Midbrain (tissue), 1 donor: ENCODE measurements at regions not wholly inside any gene's neighbourhood (a gene's known extent, or its start where the extent isn't known, plus 50 kb on each side); places are given as distances from the start of the nearest gene placed in this dataset.
A peak's percentile ranks its signal among the peaks of the same experiment; 100 is the strongest.

Experiments used
- DNase-seq: peaks from one replicate; lab custom pipeline; 2025; lab: John Stamatoyannopoulos, UW

DNA sequence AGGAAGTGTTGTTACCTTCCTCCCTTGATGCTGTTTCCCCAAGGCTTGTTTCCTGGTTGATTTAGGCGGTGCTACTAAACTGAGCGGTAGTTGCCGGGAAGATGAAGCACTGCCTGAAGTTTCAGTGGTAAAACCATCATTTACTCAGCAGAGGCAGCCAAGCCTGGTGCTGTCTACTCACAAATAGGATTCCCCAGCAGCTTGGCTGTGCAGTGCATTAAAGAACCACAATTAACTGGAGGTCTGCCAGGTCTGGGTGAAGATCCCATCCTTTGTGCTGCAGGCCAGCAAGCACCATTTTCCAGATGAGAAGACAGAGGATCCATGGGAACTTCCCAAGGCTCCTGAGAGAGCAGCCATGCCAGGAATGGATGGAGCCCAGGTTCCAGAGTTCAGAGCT is 231.9 kb upstream of the E2F8 start:
- DNase-seq: no peak

DNA sequence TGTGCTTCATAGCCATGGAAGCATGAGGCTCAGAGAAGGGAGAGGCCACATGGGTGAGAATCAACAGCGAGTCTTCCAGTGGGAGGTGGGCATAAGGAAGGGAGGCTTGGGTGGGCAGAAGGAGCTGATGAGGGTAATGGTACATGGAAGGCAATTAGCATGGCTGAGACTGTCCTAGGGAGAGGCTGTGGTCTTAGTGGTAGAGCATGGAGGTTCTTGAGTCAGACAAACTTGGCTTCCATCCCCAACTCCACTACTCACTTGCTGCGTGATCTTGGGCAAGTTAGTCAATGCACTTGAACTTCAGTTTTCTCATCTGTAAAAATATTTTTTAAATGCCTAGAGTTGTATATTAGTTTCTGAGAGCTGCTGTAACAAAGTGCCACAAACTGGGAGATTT is 227.2 kb upstream of the E2F8 start:
- no peak for DNase-seq

DNA sequence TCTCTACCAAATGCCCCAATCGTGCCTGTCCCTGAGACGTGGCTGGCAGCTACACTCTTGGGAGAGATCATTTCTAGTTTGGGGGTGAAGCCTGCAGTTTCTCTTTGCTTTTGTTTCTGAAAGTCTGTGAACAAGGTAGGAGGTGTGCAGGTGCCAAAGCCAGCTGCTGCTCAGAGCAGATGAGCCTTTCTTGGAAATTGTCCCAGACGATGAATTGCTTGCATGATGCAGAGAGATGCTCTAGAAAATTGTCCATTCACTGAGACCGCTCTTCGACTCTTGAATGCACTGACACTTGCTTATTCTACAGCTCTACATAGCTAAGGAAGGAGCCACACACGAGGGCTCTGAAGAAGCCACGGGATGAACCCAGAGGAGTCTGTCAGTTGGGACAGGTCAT is 225.6 kb upstream of the E2F8 start:
- DNase-seq: no peak

DNA sequence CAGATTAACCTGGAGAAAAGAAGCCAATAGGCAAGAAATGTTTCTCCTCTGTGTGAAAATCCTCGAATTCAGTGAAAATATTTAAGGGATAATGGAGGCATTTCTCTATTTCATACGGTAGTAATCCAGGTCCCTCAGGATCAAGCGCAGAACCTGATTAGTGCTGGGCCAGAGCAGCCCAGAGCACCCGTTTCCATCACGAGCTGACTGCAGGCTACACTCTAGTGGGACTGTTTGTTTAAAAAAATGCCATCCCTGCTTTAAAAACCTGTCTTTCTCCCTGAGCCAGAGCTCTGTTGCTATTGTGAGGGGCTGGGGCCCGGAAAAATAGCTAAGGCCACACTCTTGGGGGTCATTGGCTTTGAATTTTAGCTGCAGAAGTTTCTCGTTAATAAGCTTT is 223.2 kb upstream of the E2F8 start:
- DNase-seq: no peak

DNA sequence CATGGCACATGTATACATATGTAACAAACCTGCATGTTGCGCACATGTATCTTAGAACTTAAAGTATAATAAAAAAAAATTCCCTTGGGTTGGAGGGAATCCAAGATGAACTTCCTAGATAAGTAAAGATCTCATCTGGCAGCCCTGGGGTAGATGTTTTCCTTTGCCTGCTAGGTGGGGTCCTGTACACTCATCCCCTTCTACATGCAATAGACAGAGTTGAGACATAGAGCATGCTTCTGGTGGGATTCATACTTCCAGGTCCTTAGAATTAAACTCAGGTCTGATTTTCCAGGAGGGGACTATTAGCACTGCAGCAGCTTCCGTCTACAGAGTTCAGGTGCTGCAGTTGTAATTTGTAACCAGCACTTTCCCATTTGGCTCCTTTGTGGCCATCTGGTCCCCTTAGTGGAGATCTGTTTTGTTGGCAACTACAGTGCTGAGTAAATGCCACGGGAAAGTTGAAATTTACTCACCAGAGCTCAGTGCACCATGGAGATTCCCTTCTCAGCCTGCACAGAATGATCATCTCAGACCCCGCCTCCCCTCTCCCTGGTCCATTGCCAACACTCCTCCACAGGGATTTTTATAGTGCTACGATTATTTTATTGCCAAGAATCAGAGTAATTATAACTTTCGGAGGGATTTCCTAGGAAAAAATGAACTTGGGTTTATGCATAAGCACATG is 220.1 kb upstream of the E2F8 start:
- peak; percentile 25 for DNase-seq

DNA sequence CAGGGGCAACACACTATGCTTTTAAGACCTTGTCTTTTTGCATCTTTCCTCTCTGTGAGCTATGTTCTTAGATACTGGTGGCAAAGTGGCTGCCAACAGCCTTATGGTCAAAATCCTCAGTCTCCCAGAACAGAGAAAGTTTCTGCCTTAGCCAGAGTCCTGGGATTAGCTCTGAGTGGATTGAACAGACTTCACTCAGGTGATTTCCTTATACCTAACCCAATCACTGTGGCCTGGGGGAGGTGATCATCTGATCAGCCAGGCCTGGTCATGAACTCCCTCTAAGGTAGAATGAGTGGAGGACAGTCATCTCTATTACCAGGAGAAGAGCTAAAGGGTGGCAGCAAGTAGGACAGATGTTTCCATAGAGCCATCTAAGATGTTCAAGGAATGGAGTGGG is 218.5 kb upstream of the E2F8 start:
- DNase-seq: no peak

DNA sequence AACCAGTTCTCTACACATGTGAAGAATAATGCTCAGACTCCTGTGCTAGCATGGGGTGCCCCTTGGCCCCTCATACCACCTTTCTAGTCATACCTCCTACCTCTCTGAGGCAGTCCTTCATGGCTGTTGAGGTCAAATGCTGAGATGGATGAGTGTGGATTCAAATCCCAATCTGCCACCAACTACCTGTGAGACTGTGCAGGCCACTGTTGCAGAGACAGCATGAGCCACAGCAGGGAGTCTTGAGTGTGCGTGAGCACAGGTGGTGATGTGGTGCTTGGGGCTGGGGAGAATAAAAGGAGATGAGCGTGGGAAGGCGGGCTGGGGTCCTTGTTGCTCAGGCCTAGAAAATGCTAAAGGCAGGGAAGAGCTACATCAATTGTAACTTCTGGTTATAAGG is 218.0 kb upstream of the E2F8 start:
- DNase-seq: no peak

DNA sequence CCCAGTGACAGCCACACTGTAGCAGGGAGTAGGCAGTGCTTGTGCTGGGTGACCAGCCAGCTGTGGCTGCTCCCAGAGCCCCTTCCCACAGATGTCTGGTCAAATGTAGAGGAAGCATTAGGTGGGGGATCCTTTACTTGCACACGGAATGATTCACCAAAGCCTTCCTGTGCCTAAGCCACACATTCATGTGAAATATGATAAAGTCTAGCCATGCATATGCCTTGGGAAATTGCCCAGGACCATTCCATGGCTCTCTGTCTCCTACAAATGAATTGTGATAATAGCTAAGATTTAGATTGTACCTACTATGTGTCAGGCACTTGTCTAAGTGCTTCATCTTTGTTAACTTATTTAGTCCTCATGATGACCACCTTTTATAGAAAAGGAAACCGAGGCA is 217.5 kb upstream of the E2F8 start:
- no peak for DNase-seq

DNA sequence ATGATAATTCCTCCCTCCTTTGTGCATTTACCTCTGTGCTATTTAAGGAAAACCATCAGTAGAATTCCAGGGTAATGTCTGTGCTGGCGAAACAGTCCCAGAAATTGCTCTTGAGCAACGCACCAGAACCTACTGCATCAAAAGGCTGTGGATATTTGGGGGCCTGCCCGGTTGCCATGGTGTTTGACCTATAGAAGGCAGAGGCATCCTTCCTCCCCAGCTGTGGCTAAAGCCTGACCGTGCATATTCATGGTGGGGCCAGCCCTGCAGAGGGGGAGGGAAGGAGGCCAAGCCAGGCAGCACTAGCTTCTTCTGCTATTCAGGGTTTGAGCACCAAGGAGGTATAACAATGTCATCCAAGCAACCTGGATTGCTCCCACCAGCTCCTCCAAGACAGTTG is 215.0 kb upstream of the E2F8 start:
- no peak for DNase-seq

DNA sequence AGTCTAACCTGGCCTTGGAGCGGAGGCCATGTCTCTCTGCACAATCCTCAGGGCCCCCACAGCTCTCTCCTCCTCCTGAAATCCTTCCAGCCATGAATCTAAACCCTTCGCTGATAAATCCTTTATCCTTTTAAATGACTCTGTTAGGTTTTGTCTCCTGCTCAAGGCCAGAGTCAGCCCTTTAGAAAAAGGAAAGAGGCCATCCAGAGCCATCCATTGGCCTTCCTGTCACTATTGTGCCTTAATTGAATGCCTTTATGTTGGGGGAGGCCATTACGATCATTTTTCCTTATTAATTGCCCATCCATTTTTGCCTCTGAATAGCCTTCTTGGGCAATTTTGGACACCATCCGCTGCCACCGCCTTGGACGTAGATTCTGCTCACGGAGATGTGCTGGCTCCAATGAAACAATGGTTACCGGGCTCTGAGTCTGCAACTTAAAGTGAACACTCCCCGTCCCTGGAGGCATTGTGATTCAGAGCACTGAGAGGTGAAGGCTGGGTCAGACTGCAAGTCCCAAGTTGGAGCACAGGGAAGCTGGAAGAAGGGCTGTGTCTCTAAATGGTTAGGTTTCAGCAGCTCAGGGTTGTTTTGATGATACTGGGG is 213.0 kb upstream of the E2F8 start:
- peak; percentile 5 for DNase-seq

DNA sequence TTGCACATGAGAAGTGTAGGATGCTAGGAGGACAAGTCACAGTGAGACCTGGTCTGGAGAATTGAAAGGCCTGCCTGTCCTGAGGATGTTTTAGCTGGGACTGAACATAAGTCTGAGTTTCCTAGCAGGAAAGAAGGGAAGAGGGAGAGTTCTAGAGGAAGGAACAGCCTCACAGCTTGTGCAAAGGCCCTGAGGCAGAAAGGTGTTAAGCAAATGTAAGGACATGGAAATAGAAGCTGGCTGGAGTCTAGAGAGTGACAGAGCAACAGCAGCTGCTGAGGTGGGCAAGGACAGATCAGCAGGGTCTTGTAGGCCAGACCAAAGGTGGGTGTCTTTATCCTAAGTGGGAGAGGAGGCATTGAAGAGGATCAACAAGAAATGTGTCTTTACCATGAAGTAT is 210.9 kb upstream of the E2F8 start:
- DNase-seq: no peak

DNA sequence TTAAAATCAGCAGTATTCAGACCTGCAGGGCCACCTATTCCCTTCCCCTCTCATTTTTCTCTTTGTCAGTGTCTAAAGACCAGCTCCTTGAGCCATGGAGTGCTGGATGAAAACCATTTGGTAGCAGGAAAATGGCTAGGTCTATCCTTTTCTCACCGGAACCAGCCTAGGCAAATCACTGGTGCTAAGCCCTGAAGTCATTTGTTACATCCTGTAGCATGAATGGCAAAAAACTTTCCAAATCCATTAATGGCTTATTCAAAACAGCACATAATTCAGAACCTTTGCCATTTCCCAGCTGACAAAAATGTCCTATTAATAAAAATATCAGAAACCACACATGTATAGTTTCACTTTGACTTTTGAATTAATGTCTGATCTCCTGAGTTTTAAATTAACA is 209.5 kb upstream of the E2F8 start:
- DNase-seq: no peak

DNA sequence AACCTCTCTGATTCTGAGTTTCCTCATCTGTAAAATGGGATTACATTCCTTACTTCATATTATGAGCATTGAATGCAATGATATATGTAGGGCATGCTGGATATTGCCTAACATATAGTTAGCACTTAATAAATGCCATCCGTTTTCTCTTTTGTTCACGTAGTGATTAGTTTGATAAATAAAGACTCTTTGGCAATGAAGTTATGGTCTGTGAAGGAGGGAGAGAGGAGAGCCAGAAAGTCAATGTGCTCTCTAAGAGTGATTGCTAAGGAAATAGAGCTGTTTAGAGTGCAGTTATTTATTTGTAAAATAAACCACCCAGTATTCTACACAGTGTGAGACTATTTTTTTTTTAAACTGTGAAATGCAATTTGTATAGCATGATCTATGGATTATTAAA is 207.9 kb upstream of the E2F8 start:
- DNase-seq: no peak

DNA sequence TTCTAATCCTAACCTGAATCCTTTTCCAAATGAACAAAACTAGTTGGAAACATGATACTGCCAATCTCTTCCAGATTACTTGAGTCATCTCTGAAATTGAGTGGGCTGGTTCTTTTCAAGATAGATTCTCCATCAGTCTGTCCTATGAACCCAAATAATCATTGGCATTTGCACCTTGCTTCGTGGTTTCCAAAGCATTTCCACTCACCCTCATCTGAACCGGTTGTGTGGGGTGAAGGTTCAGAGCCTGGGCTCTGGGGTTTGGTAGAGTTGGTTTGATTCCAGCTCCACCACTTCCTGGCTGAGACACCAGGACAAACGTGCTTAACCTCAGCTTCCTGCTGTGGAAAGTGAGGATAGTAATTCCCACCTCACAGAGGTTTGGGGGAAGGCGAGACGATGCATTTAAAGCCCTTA is 206.4 kb upstream of the E2F8 start:
- DNase-seq: no peak

DNA sequence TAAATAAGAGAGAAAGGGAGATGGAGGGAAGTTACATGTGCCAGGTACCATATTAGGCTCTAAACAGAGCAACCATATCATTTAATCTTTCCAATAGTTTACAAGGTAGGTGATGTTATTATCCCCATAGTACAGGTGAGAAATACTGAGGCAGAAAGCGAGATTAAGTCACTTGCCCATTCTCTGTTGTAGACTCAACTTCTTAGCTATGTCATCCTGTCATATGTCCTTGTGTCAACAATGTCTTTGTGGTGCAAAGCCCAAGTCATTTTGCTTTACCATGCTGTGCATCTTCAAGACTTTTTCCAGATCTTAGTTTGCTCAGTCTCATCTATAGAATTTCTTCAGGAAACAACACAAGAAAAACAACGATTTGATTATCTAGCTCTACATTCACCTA is 205.0 kb upstream of the E2F8 start:
- no peak for DNase-seq

DNA sequence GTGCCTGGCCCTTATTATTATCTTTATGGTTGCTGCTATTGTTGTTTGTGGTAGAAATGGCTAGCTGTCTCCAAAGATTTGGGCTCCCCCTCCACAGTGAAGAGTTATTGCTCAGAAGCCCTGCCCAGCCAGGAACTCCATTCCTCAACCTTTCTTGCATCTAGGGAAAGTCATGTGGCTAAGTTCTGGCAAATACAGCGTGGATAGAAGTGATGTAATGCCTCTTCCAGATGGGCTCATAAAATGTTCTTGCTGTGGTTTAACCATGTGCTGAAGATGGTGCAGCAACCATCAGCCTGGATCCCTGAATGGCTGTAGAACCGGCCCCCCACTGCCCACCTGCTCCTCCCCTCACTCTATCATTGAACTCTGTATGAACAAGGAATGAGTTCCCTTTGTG is 203.5 kb upstream of the E2F8 start:
- DNase-seq: no peak

DNA sequence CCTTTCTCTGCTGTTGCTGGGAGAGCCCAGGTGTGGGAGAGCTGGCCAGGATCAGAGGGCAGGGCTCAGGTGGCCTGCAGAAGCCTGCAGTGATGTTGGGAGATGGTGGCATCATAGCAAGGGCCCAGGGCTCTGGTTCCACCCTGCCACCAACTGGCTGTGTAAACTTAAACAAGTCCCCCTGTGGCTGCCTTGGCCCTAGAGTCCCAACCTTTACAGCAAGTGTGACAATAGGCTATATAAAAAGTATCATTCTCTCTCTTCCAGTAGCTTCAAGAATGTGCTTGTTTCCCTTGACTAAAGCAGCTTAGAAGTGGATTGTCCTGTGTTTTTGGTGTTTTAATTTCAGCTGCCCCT is 201.8 kb upstream of the E2F8 start:
- no peak for DNase-seq

DNA sequence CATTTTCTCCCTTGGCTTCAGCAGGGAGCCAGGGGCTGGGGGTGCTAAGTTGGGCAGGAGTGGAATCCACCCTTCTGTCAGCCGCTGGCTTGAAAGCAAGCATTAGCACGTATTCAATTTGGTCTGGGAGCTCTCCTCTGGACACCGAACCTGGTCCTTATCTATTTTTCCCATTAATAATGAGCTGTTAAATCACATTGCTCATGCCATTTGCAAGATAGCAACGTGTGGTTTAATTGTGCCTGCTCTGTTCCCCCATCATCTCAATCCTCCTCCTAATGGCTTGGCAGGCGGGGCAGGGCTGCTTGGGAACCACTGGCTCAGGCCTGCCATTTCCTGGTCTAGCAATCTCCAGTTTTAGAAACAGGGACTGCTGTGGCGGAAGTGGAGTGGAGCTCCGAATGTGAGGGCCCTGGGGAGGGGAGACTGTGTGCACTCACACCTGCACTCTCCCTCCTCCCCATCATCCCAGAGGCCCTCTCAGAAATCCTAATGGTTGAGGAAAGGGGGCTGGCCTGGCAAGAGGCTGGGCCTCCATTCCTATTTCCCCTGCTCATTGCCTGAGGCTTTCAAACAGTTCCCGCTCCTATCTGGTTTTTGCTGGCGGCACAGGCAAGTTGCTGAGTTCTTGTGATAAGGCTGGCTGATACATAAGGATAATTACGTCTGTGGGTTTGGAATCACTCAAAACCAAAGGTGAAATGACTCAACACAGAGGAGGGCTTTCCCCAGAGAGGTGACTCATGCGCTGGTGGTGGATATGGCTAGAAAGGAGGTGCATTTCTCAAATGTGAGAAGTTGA is 201.2 kb upstream of the E2F8 start:
- DNase-seq: no peak

DNA sequence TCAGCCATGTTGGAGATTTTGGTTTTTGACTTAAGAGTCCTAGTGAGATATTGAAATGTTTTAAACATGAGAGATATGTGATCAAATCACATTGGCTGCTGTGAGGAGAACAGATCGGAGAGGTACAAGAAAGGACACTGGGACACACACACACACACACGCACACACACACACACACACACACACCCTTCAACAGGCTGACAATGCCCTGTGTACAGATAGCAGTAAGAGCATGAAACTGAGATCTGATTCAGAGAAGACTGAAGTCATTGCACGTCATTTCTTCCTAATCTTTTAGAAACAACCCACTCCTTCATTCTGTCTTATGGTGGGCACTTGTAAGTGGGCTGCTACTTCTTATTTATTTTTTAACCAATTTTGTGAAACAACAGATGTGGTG is 200.5 kb upstream of the E2F8 start:
- no peak for DNase-seq

DNA sequence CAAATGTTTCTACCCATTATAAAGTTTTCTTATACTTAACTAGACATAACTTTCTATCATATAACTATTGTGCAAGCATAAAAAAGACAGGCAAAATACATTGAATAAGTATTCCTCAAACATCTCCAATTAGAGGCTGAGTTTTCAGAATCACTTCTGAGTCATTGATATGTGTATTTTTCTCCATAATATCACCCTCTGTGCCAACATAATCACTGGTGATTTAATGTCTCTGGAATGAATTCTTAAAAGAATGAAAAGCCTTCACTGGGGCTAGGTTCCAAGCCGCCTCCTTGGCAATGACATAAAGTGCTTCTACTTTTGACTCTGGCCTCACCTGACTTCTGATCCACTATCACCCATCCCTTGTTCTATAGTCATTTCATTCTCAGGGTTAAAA is 197.0 kb upstream of the E2F8 start:
- DNase-seq: no peak

DNA sequence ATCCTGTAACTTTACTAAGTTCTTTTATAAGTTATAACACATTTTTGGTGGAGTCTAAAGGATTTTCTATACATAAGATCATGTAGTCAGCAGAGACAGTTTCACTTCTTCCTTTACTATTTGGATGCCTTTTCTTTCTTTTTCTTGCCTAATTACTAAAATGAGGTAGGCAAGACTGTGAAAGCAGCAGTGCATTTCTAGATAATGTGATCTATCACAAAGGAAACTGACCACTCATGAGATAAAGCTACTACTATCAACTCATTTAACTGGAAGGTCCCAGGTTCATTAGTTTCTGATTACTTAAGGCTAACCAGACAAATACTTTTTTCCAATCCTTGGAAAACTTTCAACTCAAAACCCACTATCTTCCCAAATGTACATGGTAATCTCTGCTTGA is 196.2 kb upstream of the E2F8 start:
- no peak for DNase-seq

DNA sequence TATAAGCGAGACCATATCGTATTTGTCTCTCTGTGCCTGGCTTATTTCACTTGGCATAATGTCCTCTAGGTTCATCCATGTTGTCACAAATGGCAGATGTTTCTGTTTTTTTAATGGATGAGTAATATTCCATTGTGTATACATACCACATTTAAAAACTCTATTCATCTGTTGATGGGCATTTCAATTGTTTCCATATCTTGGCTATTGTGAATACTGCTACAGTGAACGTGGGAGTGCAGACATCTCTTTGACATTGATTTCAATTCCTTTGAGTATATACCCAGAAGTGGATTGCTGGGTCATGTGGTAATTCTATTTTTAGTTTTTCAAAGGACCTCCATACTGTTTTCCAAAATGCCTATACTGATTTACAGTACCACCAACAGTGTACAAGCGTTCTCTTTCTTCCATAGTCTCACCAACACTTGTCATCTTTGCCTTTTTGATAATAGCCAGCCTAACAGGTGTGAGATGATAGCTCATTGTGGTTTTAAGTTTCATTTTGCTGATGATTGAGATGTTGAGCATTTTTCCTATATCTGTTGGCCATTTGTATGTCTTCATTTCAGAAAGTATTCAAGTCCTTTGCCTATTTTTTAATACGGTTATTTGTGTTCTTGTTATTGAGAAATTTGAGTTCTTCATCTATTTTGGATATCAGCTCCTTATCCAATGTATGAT is 194.7 kb upstream of the E2F8 start:
- DNase-seq: no peak

DNA sequence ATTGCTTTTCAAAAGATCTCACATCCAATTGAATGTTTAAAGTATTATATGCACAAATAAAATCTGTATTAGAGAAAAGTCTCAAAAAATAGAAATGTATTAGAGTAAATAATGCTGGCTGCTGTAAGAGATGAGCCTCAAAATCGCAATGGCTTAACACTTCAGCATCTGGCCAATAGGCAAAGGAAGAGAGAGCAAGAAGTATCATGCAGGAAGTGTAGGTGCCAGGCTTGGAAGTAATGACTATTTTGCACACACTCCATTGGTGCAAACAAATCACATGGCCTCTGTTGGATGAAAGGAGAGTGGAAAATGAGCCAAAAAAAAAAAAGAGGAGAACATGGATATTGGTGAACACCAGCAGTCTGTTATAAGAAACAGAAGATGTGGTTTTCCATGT is 193.0 kb upstream of the E2F8 start:
- no peak for DNase-seq
